HEK293 (cell line): ENCODE measurements at regions not wholly inside any gene's neighbourhood (a gene's known extent, or its start where the extent isn't known, plus 50 kb on each side); places are given as distances from the start of the nearest gene placed in this dataset.

Experiments used
- CTCF ChIP-seq: fragments of 450-650 bp; formaldehyde crosslinking; IDR thresholded peaks from 2 replicates; pipeline ENCODE4 v1.5.1; 2016; ENCODE audit warnings: missing biosample characterization, missing genetic modification characterization
- HOXA7 ChIP-seq: sonication (generic); formaldehyde crosslinking; IDR thresholded peaks from 2 replicates; pipeline ENCODE4 v1.8.1; 2022; ENCODE audit warnings: missing genetic modification reagents, borderline replicate concordance
- ZBTB20 ChIP-seq: fragments of 450-650 bp; formaldehyde crosslinking; IDR thresholded peaks from 2 replicates; pipeline ENCODE4 v1.5.1; 2016; ENCODE audit warnings: missing biosample characterization, missing genetic modification characterization
- ZNF335 ChIP-seq: fragments of 450-650 bp; formaldehyde crosslinking; conservative IDR thresholded peaks from 2 replicates; pipeline ENCODE4 v1.5.1; 2016; ENCODE audit warnings: missing biosample characterization, missing genetic modification characterization
- ZNF639 ChIP-seq: fragments of 450-650 bp; formaldehyde crosslinking; IDR thresholded peaks from 2 replicates; pipeline ENCODE4 v1.5.1; 2016; ENCODE audit warnings: missing biosample characterization, missing genetic modification characterization

GRCh38 chr7:148514236-148514635 is 76.3 kb upstream of the C7orf33 start:
- TF ChIP-seq CTCF (no peak), ZBTB20 (tag by site-specific recombination) (no peak), ZNF335 (no peak), HOXA7 (CRISPR knock-in tag) (no peak), ZNF639 (no peak)
